PC-3 (cell line): ENCODE measurements at regions not wholly inside any gene's neighbourhood (a gene's known extent, or its start where the extent isn't known, plus 50 kb on each side); places are given as distances from the start of the nearest gene placed in this dataset.

Source experiments
- EZH2phosphoT487 ChIP-seq: fragments of 300-600 bp; sonication (generic); IDR thresholded peaks from 2 replicates; pipeline ENCODE4 v1.6.1; 2018; ENCODE audit warnings: mild to moderate bottlenecking, antibody characterized with exemption, low read length, borderline replicate concordance
- TF ChIP-seq, protein P1 (sequence below): fragments of 300-600 bp; sonication (generic); conservative IDR thresholded peaks from 2 replicates; pipeline ENCODE4 v1.5.1; 2017; ENCODE audit warnings: antibody characterized with exemption, low read depth, mild to moderate bottlenecking, low read length

DNA sequence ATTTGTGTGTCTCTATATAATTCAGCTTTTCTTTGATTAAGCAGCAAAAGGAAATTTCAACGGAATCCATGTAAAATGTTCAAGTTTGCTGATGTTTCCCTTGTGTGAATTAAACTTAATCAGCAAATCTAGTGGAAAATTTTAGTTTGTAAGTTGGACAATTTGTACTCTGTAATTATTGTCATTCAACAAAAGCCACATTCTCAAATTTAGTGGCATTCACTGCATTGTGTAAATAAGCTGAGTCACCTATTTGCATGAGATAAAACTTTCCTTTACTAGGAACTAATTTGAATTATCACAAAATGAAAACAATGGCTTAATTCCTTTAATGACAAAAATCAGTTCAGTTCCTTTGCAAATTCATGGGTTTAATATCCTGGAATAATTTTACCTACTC lies 784.2 kb upstream of the CCDC179 start:
- TF ChIP-seq, protein P1, sequence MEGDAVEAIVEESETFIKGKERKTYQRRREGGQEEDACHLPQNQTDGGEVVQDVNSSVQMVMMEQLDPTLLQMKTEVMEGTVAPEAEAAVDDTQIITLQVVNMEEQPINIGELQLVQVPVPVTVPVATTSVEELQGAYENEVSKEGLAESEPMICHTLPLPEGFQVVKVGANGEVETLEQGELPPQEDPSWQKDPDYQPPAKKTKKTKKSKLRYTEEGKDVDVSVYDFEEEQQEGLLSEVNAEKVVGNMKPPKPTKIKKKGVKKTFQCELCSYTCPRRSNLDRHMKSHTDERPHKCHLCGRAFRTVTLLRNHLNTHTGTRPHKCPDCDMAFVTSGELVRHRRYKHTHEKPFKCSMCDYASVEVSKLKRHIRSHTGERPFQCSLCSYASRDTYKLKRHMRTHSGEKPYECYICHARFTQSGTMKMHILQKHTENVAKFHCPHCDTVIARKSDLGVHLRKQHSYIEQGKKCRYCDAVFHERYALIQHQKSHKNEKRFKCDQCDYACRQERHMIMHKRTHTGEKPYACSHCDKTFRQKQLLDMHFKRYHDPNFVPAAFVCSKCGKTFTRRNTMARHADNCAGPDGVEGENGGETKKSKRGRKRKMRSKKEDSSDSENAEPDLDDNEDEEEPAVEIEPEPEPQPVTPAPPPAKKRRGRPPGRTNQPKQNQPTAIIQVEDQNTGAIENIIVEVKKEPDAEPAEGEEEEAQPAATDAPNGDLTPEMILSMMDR, result no peak
- TF ChIP-seq EZH2phosphoT487, result no peak
